Endothelial cell of umbilical vein (primary cell): ENCODE measurements at regions not wholly inside any gene's neighbourhood (a gene's known extent, or its start where the extent isn't known, plus 50 kb on each side); places are given as distances from the start of the nearest gene placed in this dataset.

Experiments
- BruUV-seq: library from RNA; stranded (reverse); fragments of 400-500 nt; replicated peaks from 2 replicates; lab custom pipeline; 2021; lab: Mats Ljungman, UMichigan
- CTCF ChIA-PET: fragments of 300-600, 350-600 bp; sonication (Branson Sonifier 250); formaldehyde crosslinking; loops from one replicate; lab custom pipeline; 2021; ENCODE audit warnings: antibody characterized with exemption, inconsistent platforms; lab: Charles Lee
- POLR2A ChIA-PET: fragments of 300-600, 350-600 bp; sonication (Branson Sonifier 250); formaldehyde crosslinking; loops from one replicate; lab custom pipeline; 2021; ENCODE audit warnings: antibody characterized with exemption, inconsistent platforms; lab: Charles Lee
- DNase-seq: peaks from one replicate; pipeline ENCODE4 v3.0.0-alpha.2; 2011; ENCODE audit warnings: low read depth, low spot score
- FAIRE-seq: peaks from 2 replicates; lab custom pipeline; 2011; peaks lifted over from hg19 to GRCh38; lab: Jason Lieb, UNC
- H2AFZ ChIP-seq: 2 replicates; pipeline ENCODE4 v1.6.0; 2012; ENCODE audit warnings: low read depth, low read length, control low read depth, inconsistent platforms
- H3K27ac ChIP-seq: 2 replicates; pipeline ENCODE4 v1.5.1; 2011; ENCODE audit warnings: low read depth, mild to moderate bottlenecking, control low read depth, low read length, moderate library complexity; ENCODE audit not compliant: insufficient read depth
- H3K27me3 ChIP-seq, 2 experiments: 2 replicates each; pipeline versions ENCODE4 v1.6.0 to v1.6.1; 2011; ENCODE audit warnings: low read length in 2 of 2, mixed read lengths in 1 of 2; ENCODE audit not compliant: control insufficient read depth in 2 of 2, insufficient read depth in 2 of 2
- H3K36me3 ChIP-seq, 2 experiments: 2 replicates in 1 of 2; 3 replicates in 1 of 2; pipeline ENCODE4 v1.5.1; 2011; ENCODE audit warnings: low read length in 2 of 2, mild to moderate bottlenecking in 1 of 2, moderate library complexity in 1 of 2; ENCODE audit not compliant: control insufficient read depth in 2 of 2, insufficient read depth in 2 of 2; ENCODE audit errors: extremely low read depth in 1 of 2
- H3K4me1 ChIP-seq: 3 replicates; pipeline ENCODE4 v1.5.1; 2011; ENCODE audit warnings: mild to moderate bottlenecking, low read length; ENCODE audit not compliant: control insufficient read depth, insufficient read depth; ENCODE audit errors: extremely low read depth
- H3K4me2 ChIP-seq: 2 replicates; pipeline ENCODE4 v1.6.1; 2011; ENCODE audit warnings: low read length, control low read depth, mixed read lengths; ENCODE audit not compliant: insufficient read depth
- H3K4me3 ChIP-seq, 3 experiments: fragments of 200-600 bp in 1 of 3; sonication (generic), shearing (Covaris generic) in 1 of 3; replicated peaks in 1 of 3; 2 replicates each; pipeline ENCODE4 v1.5.1; 2011 to 2016; ENCODE audit warnings: control low read depth in 3 of 3, low read length in 3 of 3, mild to moderate bottlenecking in 2 of 3, inconsistent platforms in 1 of 3, low read depth in 1 of 3, moderate library complexity in 1 of 3; ENCODE audit not compliant: insufficient read depth in 1 of 3
- H3K79me2 ChIP-seq: 2 replicates; pipeline ENCODE4 v1.6.0; 2012; ENCODE audit warnings: low read length, inconsistent platforms; ENCODE audit not compliant: control insufficient read depth, insufficient read depth
- H3K9ac ChIP-seq: replicated peaks from 2 replicates; pipeline ENCODE3; 2011; ENCODE audit warnings: low read length, control low read depth; ENCODE audit not compliant: insufficient read depth; ENCODE audit errors: extremely low read depth
- H3K9me1 ChIP-seq: replicated peaks from 3 replicates; pipeline ENCODE4 v1.6.0; 2011; ENCODE audit warnings: mild to moderate bottlenecking, low read length; ENCODE audit not compliant: control insufficient read depth, insufficient read depth; ENCODE audit errors: extremely low read depth
- H3K9me3 ChIP-seq: replicated peaks from 2 replicates; pipeline ENCODE4 v1.5.1; 2012; ENCODE audit warnings: low read length, inconsistent platforms; ENCODE audit not compliant: control insufficient read depth, insufficient read depth
- H4K20me1 ChIP-seq: replicated peaks from 2 replicates; pipeline ENCODE3; 2011; ENCODE audit warnings: mild to moderate bottlenecking, low read length; ENCODE audit not compliant: control insufficient read depth, insufficient read depth; ENCODE audit errors: extremely low read depth
- CTCF ChIP-seq, 2 donors: IDR thresholded peaks; 1 replicate in 1 of 2; 2 replicates in 1 of 2; pipeline ENCODE4 v1.5.1; 2011; ENCODE audit warnings: low read length in 2 of 2, mild to moderate bottlenecking in 2 of 2, moderate library complexity in 2 of 2, control low read depth in 1 of 2, inconsistent platforms in 1 of 2, low read depth in 1 of 2; ENCODE audit not compliant: insufficient read depth in 1 of 2; ENCODE audit errors: extremely low read depth in 1 of 2
- EZH2 ChIP-seq: IDR thresholded peaks from 2 replicates; pipeline ENCODE4 v1.6.1; 2012; ENCODE audit warnings: borderline replicate concordance, low read depth, mild to moderate bottlenecking, moderate library complexity, low read length, inconsistent platforms; ENCODE audit not compliant: severe bottlenecking
- FOS ChIP-seq: IDR thresholded peaks from 2 replicates; pipeline ENCODE4 v1.6.1; 2011; ENCODE audit warnings: mild to moderate bottlenecking, low read length, moderate library complexity, borderline replicate concordance; ENCODE audit not compliant: insufficient read depth
- GATA2 ChIP-seq: IDR thresholded peaks from 2 replicates; pipeline ENCODE4 v1.7.0; 2011; ENCODE audit warnings: low read depth, mild to moderate bottlenecking, moderate library complexity, mixed read lengths, low read length; ENCODE audit not compliant: insufficient read length, insufficient read depth
- JUN ChIP-seq: IDR thresholded peaks from 2 replicates; pipeline ENCODE4 v1.6.1; 2011; ENCODE audit warnings: borderline replicate concordance, low read depth; ENCODE audit not compliant: insufficient read length, insufficient read depth
- MAX ChIP-seq: IDR thresholded peaks from 2 replicates; pipeline ENCODE4 v1.6.1; 2011; ENCODE audit not compliant: insufficient read depth, insufficient read length
- MYC ChIP-seq: IDR thresholded peaks from one replicate; pipeline ENCODE4 v1.6.1; 2011; ENCODE audit warnings: mild to moderate bottlenecking, low read depth, low read length
- POLR2A ChIP-seq: IDR thresholded peaks from 2 replicates; pipeline ENCODE4 v1.6.1; 2012; ENCODE audit warnings: low read depth, mild to moderate bottlenecking, control low read depth, low read length
- POLR2AphosphoS5 ChIP-seq: IDR thresholded peaks from 2 replicates; pipeline ENCODE4 v1.6.1; 2012; ENCODE audit warnings: low read depth, mild to moderate bottlenecking, control low read depth, low read length, moderate library complexity; ENCODE audit not compliant: insufficient read depth
- dilution Hi-C: fragments of 300-500 bp; cut with MboI; formaldehyde crosslinking; loops from one replicate; pipeline ENCODE4 v1.15.0; 2019; ENCODE audit warnings: low sequenced_read_pairs; ENCODE audit not compliant: extremely low pct_ligation_motif_present
- intact Hi-C: fragments of 100-400 bp; cut with micrococcal nuclease; formaldehyde crosslinking; loops from one replicate; pipeline ENCODE4 v1.10.0; 2022

- no peaks in the 10 kb centered on the region for H3K9me3 ChIP-seq
- no peak overlapping the region for H3K4me3 ChIP-seq
- ChIA-PET POLR2A (no interaction called here), CTCF (no interaction called here)
- H3K36me3 ChIP-seq, result no peaks in the 10 kb centered on the region
- peaks cover 0 to 5% of the 10 kb centered on the region in 2 experiments for H3K27me3 ChIP-seq
- FAIRE-seq (no peak), DNase-seq (no peak)
- no peak overlapping the region for H3K27ac ChIP-seq
- no peaks in the 10 kb centered on the region for H3K4me1 ChIP-seq
- no peaks in the 10 kb centered on the region for H3K79me2 ChIP-seq
- H3K9ac ChIP-seq, result no peak overlapping the region
- BruUV-seq, result no TSS peak
- dilution Hi-C loops (no loop called here), intact Hi-C loops (no loop called here)
- no peak overlapping the region for H3K4me2 ChIP-seq
- no peaks in the 10 kb centered on the region for H3K9me1 ChIP-seq
- no peaks in the 10 kb centered on the region for H4K20me1 ChIP-seq
- no peak overlapping the region for H2AFZ ChIP-seq
- TF ChIP-seq POLR2AphosphoS5, result no peak
- TF ChIP-seq CTCF (IDR thresholded peaks at IDR 0.05; ENCODE audit: extremely low read depth in 1 of 2, insufficient read depth in 1 of 2, low read depth in 1 of 2, low read length in 2 of 2), result no peak
- no peak for TF ChIP-seq MAX
Measured at GRCh38 chr10:33809732-33810131, 475.3 kb upstream of the NRP1 start.

GRCh38 chr10:33808475-33808874 is 474.0 kb upstream of the NRP1 start:
- no peaks in the 10 kb centered on the region for H3K36me3 ChIP-seq
- no TSS peak for BruUV-seq
- H3K9ac ChIP-seq, result no peak overlapping the region
- no peak overlapping the region for H2AFZ ChIP-seq
- TF ChIP-seq CTCF (IDR thresholded peaks at IDR 0.05; ENCODE audit: extremely low read depth in 1 of 2, insufficient read depth in 1 of 2, low read depth in 1 of 2, low read length in 2 of 2) (no peak), POLR2A (no peak), POLR2AphosphoS5 (no peak), JUN (no peak), GATA2 (no peak), MAX (no peak), FOS (no peak), EZH2 (no peak), MYC (no peak)
- H3K79me2 ChIP-seq, result no peaks in the 10 kb centered on the region
- peaks cover 0 to 5% of the 10 kb centered on the region in 2 experiments for H3K27me3 ChIP-seq
- no peak overlapping the region for H3K4me2 ChIP-seq
- H3K4me1 ChIP-seq, result peaks cover 2% of the 10 kb centered on the region
- dilution Hi-C loops, result no loop called here
- no peak for DNase-seq
- H4K20me1 ChIP-seq, result no peaks in the 10 kb centered on the region
- intact Hi-C loops, result no loop called here
- FAIRE-seq, result no peak
- H3K9me1 ChIP-seq, result no peaks in the 10 kb centered on the region
- CTCF ChIA-PET, result interaction anchor here (0.6 kb wide), 1 partner anchor 27 kb away, joined by 3 read pairs; no protein-coding TSS in a partner anchor
- H3K27ac ChIP-seq, result no peak overlapping the region
- H3K9me3 ChIP-seq, result no peaks in the 10 kb centered on the region
- H3K4me3 ChIP-seq, result no peak overlapping the region
- POLR2A ChIA-PET, result no interaction called here
